ENCODE measurements at regions not wholly inside any gene's neighbourhood (a gene's known extent, or its start where the extent isn't known, plus 50 kb on each side); places are given as distances from the start of the nearest gene placed in this dataset.

DNA sequence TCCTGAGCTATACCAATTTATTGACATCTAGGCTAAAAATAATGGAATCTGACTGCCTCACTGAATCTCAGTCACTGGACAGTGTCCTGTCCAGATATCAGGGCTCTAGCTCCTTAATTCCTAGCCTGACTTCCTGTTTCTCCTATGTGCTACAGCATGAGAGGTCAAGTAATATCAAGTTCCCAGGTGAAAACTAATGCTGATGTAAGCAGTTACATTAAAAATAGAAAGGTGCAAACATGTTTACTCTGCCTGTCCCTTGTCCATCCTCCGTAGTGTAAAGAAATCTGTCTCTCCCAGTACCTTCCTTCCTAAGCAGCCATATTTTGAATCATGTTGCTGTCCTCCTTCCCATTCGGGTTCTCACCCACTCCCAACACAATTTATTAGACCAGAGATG, 145.9 kb upstream of the GHR start:
- no peaks in the 10 kb centered on the region for H4K20me1 ChIP-seq (ENCODE audit: low read length)
- H3F3A ChIP-seq (ENCODE audit: low read length, unreplicated experiment), result no peaks in the 10 kb centered on the region
- intact Hi-C loops (cut with micrococcal nuclease), result no loop called here
- no peak overlapping the region for H2AFZ ChIP-seq (ENCODE audit: low read length)
- CTCF ChIA-PET, result no interaction called here
- H3K4me3 ChIP-seq (ENCODE audit: low read length), result no peak overlapping the region
- H3K9me3 ChIP-seq (ENCODE audit: low read length), result no peaks in the 10 kb centered on the region
- no peaks in the 10 kb centered on the region for H3K79me2 ChIP-seq (ENCODE audit: low read length)
- no peak overlapping the region for H3K27ac ChIP-seq (ENCODE audit: low read length)
- H3K4me2 ChIP-seq (ENCODE audit: low read length), result no peak overlapping the region
- BruUV-seq (replicated peaks), result no TSS peak
- POLR2A ChIA-PET (ENCODE audit: unreplicated experiment), result no interaction called here
- TF ChIP-seq, protein P1, sequence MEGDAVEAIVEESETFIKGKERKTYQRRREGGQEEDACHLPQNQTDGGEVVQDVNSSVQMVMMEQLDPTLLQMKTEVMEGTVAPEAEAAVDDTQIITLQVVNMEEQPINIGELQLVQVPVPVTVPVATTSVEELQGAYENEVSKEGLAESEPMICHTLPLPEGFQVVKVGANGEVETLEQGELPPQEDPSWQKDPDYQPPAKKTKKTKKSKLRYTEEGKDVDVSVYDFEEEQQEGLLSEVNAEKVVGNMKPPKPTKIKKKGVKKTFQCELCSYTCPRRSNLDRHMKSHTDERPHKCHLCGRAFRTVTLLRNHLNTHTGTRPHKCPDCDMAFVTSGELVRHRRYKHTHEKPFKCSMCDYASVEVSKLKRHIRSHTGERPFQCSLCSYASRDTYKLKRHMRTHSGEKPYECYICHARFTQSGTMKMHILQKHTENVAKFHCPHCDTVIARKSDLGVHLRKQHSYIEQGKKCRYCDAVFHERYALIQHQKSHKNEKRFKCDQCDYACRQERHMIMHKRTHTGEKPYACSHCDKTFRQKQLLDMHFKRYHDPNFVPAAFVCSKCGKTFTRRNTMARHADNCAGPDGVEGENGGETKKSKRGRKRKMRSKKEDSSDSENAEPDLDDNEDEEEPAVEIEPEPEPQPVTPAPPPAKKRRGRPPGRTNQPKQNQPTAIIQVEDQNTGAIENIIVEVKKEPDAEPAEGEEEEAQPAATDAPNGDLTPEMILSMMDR (conservative IDR thresholded peaks at IDR 0.05; ENCODE audit: low read depth, low read length), result no peak
- TF ChIP-seq EZH2 (IDR thresholded peaks at IDR 0.05; ENCODE audit: low read length, unreplicated experiment) (no peak), EZH2phosphoT487 (IDR thresholded peaks at IDR 0.05; ENCODE audit: borderline replicate concordance, low read length) (no peak)
- no peaks in the 10 kb centered on the region for H3K36me3 ChIP-seq (ENCODE audit: low read depth, low read length)
- peaks cover 9% of the 10 kb centered on the region for H3K4me1 ChIP-seq (ENCODE audit: insufficient read depth, low read length)
- ATAC-seq, result no peak
- no peak for DNase-seq
- H3K27me3 ChIP-seq (ENCODE audit: low read length), result no peaks in the 10 kb centered on the region
- H3K9ac ChIP-seq (ENCODE audit: low read length), result no peak overlapping the region
- no peaks in the 10 kb centered on the region for H3K9me2 ChIP-seq (replicated peaks; ENCODE audit: low read length)

DNA sequence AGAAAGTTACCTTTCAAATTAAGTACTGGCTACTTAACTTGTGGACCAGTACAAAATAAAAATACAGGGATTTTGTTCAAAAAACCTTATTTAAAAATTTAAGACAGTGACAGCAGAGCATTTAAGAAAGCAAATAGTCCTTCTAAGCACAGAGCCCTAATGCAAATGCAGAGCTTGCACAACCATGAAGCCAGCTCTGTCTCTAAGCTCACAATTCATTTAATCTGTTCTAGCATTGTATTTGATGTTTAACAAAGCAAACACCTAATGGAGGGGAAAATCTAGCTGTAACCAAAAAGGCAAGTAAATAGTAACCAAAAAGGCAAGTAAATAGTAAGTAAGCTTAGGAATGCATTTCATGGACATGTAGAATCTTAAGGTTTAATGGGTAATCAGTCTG, 138.7 kb upstream of the GHR start:
- intact Hi-C loops (cut with micrococcal nuclease), result no loop called here
- H3K36me3 ChIP-seq (ENCODE audit: low read depth, low read length), result no peaks in the 10 kb centered on the region
- no peak for DNase-seq
- no peaks in the 10 kb centered on the region for H3K9me2 ChIP-seq (replicated peaks; ENCODE audit: low read length)
- H3K4me2 ChIP-seq (ENCODE audit: low read length), result no peak overlapping the region
- BruUV-seq (replicated peaks), result no TSS peak
- no peak overlapping the region for H3K27ac ChIP-seq (ENCODE audit: low read length)
- CTCF ChIA-PET, result no interaction called here
- H3K27me3 ChIP-seq (ENCODE audit: low read length), result no peaks in the 10 kb centered on the region
- H3F3A ChIP-seq (ENCODE audit: low read length, unreplicated experiment), result no peaks in the 10 kb centered on the region
- no peak overlapping the region for H3K9ac ChIP-seq (ENCODE audit: low read length)
- H3K4me1 ChIP-seq (ENCODE audit: insufficient read depth, low read length), result peaks cover 4% of the 10 kb centered on the region; the same call in 1 of the 2 replicates
- no peak overlapping the region for H3K4me3 ChIP-seq (ENCODE audit: low read length)
- no peaks in the 10 kb centered on the region for H4K20me1 ChIP-seq (ENCODE audit: low read length)
- POLR2A ChIA-PET (ENCODE audit: unreplicated experiment), result no interaction called here
- TF ChIP-seq EZH2 (IDR thresholded peaks at IDR 0.05; ENCODE audit: low read length, unreplicated experiment) (no peak), EZH2phosphoT487 (IDR thresholded peaks at IDR 0.05; ENCODE audit: borderline replicate concordance, low read length) (no peak)
- TF ChIP-seq, protein P1 (conservative IDR thresholded peaks at IDR 0.05; ENCODE audit: low read depth, low read length), result no peak
- no peak overlapping the region for H2AFZ ChIP-seq (ENCODE audit: low read length)
- no peaks in the 10 kb centered on the region for H3K79me2 ChIP-seq (ENCODE audit: low read length)
- no peaks in the 10 kb centered on the region for H3K9me3 ChIP-seq (ENCODE audit: low read length)
- ATAC-seq, result no peak

DNA sequence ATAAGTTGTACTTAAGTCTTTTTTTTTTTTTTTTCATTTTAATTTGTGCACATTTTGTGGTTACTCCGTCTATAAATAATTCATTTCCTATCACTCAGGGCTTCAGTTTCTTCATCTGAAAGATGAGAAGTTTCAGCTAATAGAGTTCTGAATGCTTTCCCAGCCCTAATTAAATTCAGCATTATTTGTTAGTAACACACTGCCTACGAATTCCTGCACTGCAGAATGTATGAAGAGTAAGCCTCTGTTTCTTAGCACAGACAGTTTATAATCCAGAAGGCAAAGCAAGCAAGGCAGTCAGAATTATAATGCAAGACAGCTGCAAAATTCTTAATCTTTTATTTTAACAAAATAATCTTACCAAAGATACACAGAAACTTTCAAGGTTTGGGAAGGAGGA, 138.0 kb upstream of the GHR start:
- intact Hi-C loops (cut with micrococcal nuclease), result no loop called here
- H4K20me1 ChIP-seq (ENCODE audit: low read length), result no peaks in the 10 kb centered on the region
- no peaks in the 10 kb centered on the region for H3K27me3 ChIP-seq (ENCODE audit: low read length)
- no peak overlapping the region for H3K27ac ChIP-seq (ENCODE audit: low read length)
- H3K4me3 ChIP-seq (ENCODE audit: low read length), result no peak overlapping the region
- no peaks in the 10 kb centered on the region for H3K9me3 ChIP-seq (ENCODE audit: low read length)
- ChIA-PET CTCF (no interaction called here), POLR2A (ENCODE audit: unreplicated experiment) (no interaction called here)
- no peaks in the 10 kb centered on the region for H3K9me2 ChIP-seq (replicated peaks; ENCODE audit: low read length)
- H3K4me1 ChIP-seq (ENCODE audit: insufficient read depth, low read length), result peaks cover 4% of the 10 kb centered on the region; the same call in 1 of the 2 replicates
- ATAC-seq (no peak), DNase-seq (no peak)
- H3F3A ChIP-seq (ENCODE audit: low read length, unreplicated experiment), result no peaks in the 10 kb centered on the region
- H3K79me2 ChIP-seq (ENCODE audit: low read length), result no peaks in the 10 kb centered on the region
- TF ChIP-seq, protein P1 (conservative IDR thresholded peaks at IDR 0.05; ENCODE audit: low read depth, low read length), result no peak
- TF ChIP-seq EZH2 (IDR thresholded peaks at IDR 0.05; ENCODE audit: low read length, unreplicated experiment) (no peak), EZH2phosphoT487 (IDR thresholded peaks at IDR 0.05; ENCODE audit: borderline replicate concordance, low read length) (no peak)
- H3K9ac ChIP-seq (ENCODE audit: low read length), result no peak overlapping the region
- H3K36me3 ChIP-seq (ENCODE audit: low read depth, low read length), result no peaks in the 10 kb centered on the region
- BruUV-seq (replicated peaks), result no TSS peak
- no peak overlapping the region for H3K4me2 ChIP-seq (ENCODE audit: low read length)
- H2AFZ ChIP-seq (ENCODE audit: low read length), result no peak overlapping the region
